A549 (cell line): ENCODE measurements at regions not wholly inside any gene's neighbourhood (a gene's known extent, or its start where the extent isn't known, plus 50 kb on each side); places are given as distances from the start of the nearest gene placed in this dataset.

Source experiments
- ATAC-seq, 2 experiments: fragments of 200-7000 bp in 1 of 2; fragments of >200 bp in 1 of 2; cut with Nextera tagmentation in 1 of 2; cut with Tn5 transposase in 1 of 2; 3 replicates each; pipeline versions ENCODE4 v1.8.0 to v1.9.1; 2018 to 2020; ENCODE audit warnings: mild to moderate bottlenecking in 1 of 2, moderate library complexity in 1 of 2
- CTCF ChIA-PET: fragments of 300-600 bp; sonication (Branson Sonifier 250); formaldehyde crosslinking; extraction: SDS; loops from one replicate; lab custom pipeline; 2021; ENCODE audit warnings: antibody characterized with exemption, inconsistent platforms; lab: Yijun Ruan, JAX
- POLR2A ChIA-PET: fragments of 350-600 bp; formaldehyde crosslinking; extraction: SDS; loops from one replicate; lab custom pipeline; 2021; ENCODE audit warnings: antibody characterized with exemption, inconsistent platforms; lab: Yijun Ruan, JAX
- DNase-seq, 2 experiments: peaks; one replicate each; pipeline versions ENCODE4 v3.0.0 to v3.0.0-alpha.2; 2011 to 2016; ENCODE audit warnings: low read depth in 1 of 2, low spot score in 1 of 2
- FAIRE-seq: peaks from 2 replicates; lab custom pipeline; 2011; peaks lifted over from hg19 to GRCh38; lab: Jason Lieb, UNC
- H3K27ac ChIP-seq, 2 experiments: fragments of >200 bp; sonication (Bioruptor Twin); formaldehyde crosslinking; 3 replicates each; pipeline ENCODE4 v1.5.1; 2016 to 2017
- H3K4me1 ChIP-seq: fragments of >200 bp; sonication (Bioruptor Twin); formaldehyde crosslinking; 3 replicates; pipeline ENCODE4 v1.6.1; 2016
- H3K4me2 ChIP-seq: fragments of >200 bp; sonication (Bioruptor Twin); formaldehyde crosslinking; 3 replicates; pipeline ENCODE4 v1.6.1; 2016
- H3K4me3 ChIP-seq: fragments of >200 bp; sonication (Bioruptor Twin); formaldehyde crosslinking; 3 replicates; pipeline ENCODE4 v1.5.1; 2016
- H3K9me3 ChIP-seq: fragments of >200 bp; sonication (Bioruptor Twin); formaldehyde crosslinking; 3 replicates; pipeline ENCODE4 v1.6.1; 2016
- CBX2 ChIP-seq: fragments of 200-600 bp; sonication (generic); IDR thresholded peaks from 2 replicates; pipeline ENCODE4 v1.6.1; 2016; ENCODE audit warnings: low read depth, mild to moderate bottlenecking, borderline replicate concordance
- EHF ChIP-seq: fragments of 250-450 bp; sonication (Bioruptor Pico); IDR thresholded peaks from 2 replicates; pipeline ENCODE4 v1.5.0; 2020; ENCODE audit warnings: mild to moderate bottlenecking
- EP300 ChIP-seq, 2 experiments: fragments of >200 bp; sonication (Bioruptor Twin); formaldehyde crosslinking; IDR thresholded peaks; 2 replicates in 1 of 2; 3 replicates in 1 of 2; pipeline ENCODE4 v1.6.1; 2016 to 2017
- ESRRA ChIP-seq: fragments of 150-350 bp; IDR thresholded peaks from 2 replicates; pipeline ENCODE4 v1.6.1; 2014; ENCODE audit warnings: mild to moderate bottlenecking, low read length, borderline replicate concordance
- FOXS1 ChIP-seq: fragments of 250-450 bp; sonication (Bioruptor Pico); IDR thresholded peaks from 2 replicates; pipeline ENCODE4 v1.5.0; 2020; ENCODE audit warnings: mild to moderate bottlenecking, moderate library complexity
- GATA3 ChIP-seq: IDR thresholded peaks from 2 replicates; pipeline ENCODE4 v1.6.1; 2012; ENCODE audit warnings: borderline replicate concordance
- HEYL ChIP-seq: fragments of 250-450 bp; sonication (Bioruptor Pico); IDR thresholded peaks from 2 replicates; pipeline ENCODE4 v1.8.0; 2021; ENCODE audit warnings: mild to moderate bottlenecking, moderate library complexity
- HOXB13 ChIP-seq: fragments of 250-450 bp; sonication (Bioruptor Pico); IDR thresholded peaks from 2 replicates; pipeline ENCODE4 v1.5.0; 2020; ENCODE audit warnings: low read depth, mild to moderate bottlenecking, moderate library complexity
- KDM5A ChIP-seq: fragments of 200-600 bp; sonication (generic); IDR thresholded peaks from 2 replicates; pipeline ENCODE4 v1.6.1; 2016; ENCODE audit warnings: antibody characterized with exemption, mild to moderate bottlenecking
- MYC ChIP-seq: IDR thresholded peaks from 2 replicates; pipeline ENCODE4 v1.6.1; 2012; ENCODE audit warnings: mild to moderate bottlenecking, inconsistent platforms, low read length, improper control_type of control experiment, borderline replicate concordance
- NPAS2 ChIP-seq: fragments of 250-450 bp; sonication (Bioruptor Pico); IDR thresholded peaks from 2 replicates; pipeline ENCODE4 v1.8.0; 2022; ENCODE audit warnings: mild to moderate bottlenecking, moderate library complexity, borderline replicate concordance
- NR3C1 ChIP-seq: fragments of >200 bp; sonication (Bioruptor Twin); formaldehyde crosslinking; IDR thresholded peaks from 3 replicates; pipeline ENCODE4 v1.6.1; 2017
- RCOR1 ChIP-seq: fragments of 150-350 bp; IDR thresholded peaks from 2 replicates; pipeline ENCODE4 v1.6.1; 2014; ENCODE audit warnings: antibody characterized with exemption, low read length, low read depth
- RNF2 ChIP-seq: fragments of 200-600 bp; sonication (generic); IDR thresholded peaks from 2 replicates; pipeline ENCODE4 v1.6.1; 2016; ENCODE audit warnings: low read depth, mild to moderate bottlenecking, antibody characterized with exemption, moderate library complexity, borderline replicate concordance
- ZNF302 ChIP-seq: fragments of 250-450 bp; sonication (Bioruptor Pico); IDR thresholded peaks from 2 replicates; pipeline ENCODE4 v1.9.0; 2021; ENCODE audit warnings: inconsistent platforms, mild to moderate bottlenecking, moderate library complexity
- WGBS: methylation state at CpG from one replicate; pipeline ENCODE4 v1.1.6; 2017; ENCODE audit errors: missing lambda C conversion rate; 5-methylcytosine and 5-hydroxymethylcytosine counted together
- TF ChIP-seq, protein P1 (sequence below): fragments of >200 bp; sonication (Bioruptor Twin); formaldehyde crosslinking; IDR thresholded peaks from 3 replicates; pipeline ENCODE4 v1.5.1; 2016
- TF ChIP-seq, protein P2 (sequence below): fragments of 250-450 bp; sonication (Bioruptor Pico); IDR thresholded peaks from 2 replicates; pipeline ENCODE4 v1.5.0; 2020; ENCODE audit warnings: low read depth, mild to moderate bottlenecking, moderate library complexity
- TF ChIP-seq, protein P3 (sequence below): IDR thresholded peaks from 2 replicates; pipeline ENCODE4 v1.6.1; 2012
- TF ChIP-seq, protein P4 (sequence below): IDR thresholded peaks from 2 replicates; pipeline ENCODE4 v1.6.1; 2012; ENCODE audit warnings: low read depth, borderline replicate concordance

DNA sequence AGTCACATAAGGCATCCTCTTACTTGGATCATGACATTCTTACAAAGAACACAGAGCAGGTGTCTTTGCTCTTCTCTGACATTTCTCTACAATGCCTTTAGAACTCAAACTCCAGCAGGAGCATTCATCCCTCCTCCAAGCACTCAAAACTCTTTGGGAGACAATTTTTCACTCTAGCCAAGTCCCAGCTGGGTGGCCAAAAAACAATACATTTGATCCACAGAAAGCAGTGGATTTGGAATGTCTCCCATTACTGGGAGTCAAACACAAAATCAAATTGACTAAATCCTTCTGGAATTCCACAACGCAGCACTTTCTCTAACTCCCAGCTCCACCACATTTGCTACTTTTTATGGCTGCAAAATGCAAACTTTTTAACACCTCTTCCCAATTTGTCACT is 108.6 kb upstream of the VGLL2 start:
- H3K27ac ChIP-seq, result no peak overlapping the region
- TF ChIP-seq NR3C1, result no peak
- TF ChIP-seq HOXB13 (CRISPR knock-in tag), result no peak
- no peak for TF ChIP-seq ESRRA
- no peak for TF ChIP-seq RNF2
- TF ChIP-seq, protein P1, sequence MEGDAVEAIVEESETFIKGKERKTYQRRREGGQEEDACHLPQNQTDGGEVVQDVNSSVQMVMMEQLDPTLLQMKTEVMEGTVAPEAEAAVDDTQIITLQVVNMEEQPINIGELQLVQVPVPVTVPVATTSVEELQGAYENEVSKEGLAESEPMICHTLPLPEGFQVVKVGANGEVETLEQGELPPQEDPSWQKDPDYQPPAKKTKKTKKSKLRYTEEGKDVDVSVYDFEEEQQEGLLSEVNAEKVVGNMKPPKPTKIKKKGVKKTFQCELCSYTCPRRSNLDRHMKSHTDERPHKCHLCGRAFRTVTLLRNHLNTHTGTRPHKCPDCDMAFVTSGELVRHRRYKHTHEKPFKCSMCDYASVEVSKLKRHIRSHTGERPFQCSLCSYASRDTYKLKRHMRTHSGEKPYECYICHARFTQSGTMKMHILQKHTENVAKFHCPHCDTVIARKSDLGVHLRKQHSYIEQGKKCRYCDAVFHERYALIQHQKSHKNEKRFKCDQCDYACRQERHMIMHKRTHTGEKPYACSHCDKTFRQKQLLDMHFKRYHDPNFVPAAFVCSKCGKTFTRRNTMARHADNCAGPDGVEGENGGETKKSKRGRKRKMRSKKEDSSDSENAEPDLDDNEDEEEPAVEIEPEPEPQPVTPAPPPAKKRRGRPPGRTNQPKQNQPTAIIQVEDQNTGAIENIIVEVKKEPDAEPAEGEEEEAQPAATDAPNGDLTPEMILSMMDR, result no peak
- no peak for TF ChIP-seq EHF (CRISPR knock-in tag)
- no peak for TF ChIP-seq NPAS2 (CRISPR knock-in tag)
- no peak for TF ChIP-seq EP300 (IDR thresholded peaks at IDR 0.05)
- no peak for TF ChIP-seq ZNF302 (CRISPR knock-in tag)
- TF ChIP-seq KDM5A, result no peak
- TF ChIP-seq, protein P2, sequence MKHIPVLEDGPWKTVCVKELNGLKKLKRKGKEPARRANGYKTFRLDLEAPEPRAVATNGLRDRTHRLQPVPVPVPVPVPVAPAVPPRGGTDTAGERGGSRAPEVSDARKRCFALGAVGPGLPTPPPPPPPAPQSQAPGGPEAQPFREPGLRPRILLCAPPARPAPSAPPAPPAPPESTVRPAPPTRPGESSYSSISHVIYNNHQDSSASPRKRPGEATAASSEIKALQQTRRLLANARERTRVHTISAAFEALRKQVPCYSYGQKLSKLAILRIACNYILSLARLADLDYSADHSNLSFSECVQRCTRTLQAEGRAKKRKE (CRISPR knock-in tag), result no peak
- H3K4me3 ChIP-seq, result no peak overlapping the region
- FAIRE-seq (no peak), DNase-seq (no peak), ATAC-seq (no peak)
- H3K9me3 ChIP-seq, result no peaks in the 10 kb centered on the region
- POLR2A ChIA-PET, result no interaction called here
- CTCF ChIA-PET, result no interaction called here
- no peak overlapping the region for H3K4me2 ChIP-seq
- H3K4me1 ChIP-seq, result no peaks in the 10 kb centered on the region
- 0% methylated on average over 1 of the region's 1 CpG for WGBS

DNA sequence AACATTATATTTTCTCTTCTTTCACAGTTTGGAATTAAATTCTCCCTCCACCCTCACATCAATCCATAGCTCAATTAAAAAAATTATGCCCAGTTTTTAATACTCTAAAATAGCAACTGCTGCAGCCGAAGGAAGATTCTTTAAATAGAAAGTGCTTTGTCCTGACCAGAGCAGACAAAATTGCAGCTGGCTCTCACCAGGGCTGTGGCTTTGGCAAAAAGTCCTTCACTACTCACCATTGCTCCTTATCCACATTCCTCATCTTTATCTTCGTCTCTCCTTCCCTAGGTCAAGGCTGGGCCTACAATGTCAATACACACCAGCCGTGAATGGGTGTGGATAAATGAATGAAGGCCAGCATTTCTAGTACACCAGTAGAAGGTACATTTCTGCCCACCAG is 107.9 kb upstream of the VGLL2 start:
- Histone ChIP-seq H3K4me1 (no peaks in the 10 kb centered on the region), H3K27ac (no peak overlapping the region), H3K9me3 (no peaks in the 10 kb centered on the region), H3K4me3 (no peak overlapping the region), H3K4me2 (no peak overlapping the region)
- DNase-seq (no peak), ATAC-seq (no peak), FAIRE-seq (no peak)
- no peak for TF ChIP-seq RCOR1
- no peak for TF ChIP-seq MYC
- TF ChIP-seq FOXS1 (CRISPR knock-in tag), result no peak
- TF ChIP-seq, protein P3, sequence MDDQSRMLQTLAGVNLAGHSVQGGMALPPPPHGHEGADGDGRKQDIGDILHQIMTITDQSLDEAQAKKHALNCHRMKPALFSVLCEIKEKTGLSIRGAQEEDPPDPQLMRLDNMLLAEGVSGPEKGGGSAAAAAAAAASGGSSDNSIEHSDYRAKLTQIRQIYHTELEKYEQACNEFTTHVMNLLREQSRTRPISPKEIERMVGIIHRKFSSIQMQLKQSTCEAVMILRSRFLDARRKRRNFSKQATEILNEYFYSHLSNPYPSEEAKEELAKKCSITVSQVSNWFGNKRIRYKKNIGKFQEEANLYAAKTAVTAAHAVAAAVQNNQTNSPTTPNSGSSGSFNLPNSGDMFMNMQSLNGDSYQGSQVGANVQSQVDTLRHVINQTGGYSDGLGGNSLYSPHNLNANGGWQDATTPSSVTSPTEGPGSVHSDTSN, result no peak
- TF ChIP-seq GATA3, result no peak
- TF ChIP-seq ESRRA, result no peak
- TF ChIP-seq CBX2, result no peak
- no peak for TF ChIP-seq EP300 (IDR thresholded peaks at IDR 0.05)
- POLR2A ChIA-PET, result no interaction called here
- CTCF ChIA-PET, result interaction anchor here (0.6 kb wide), 1 partner anchor 48 kb away, joined by 3 read pairs; no protein-coding TSS in a partner anchor
- 2% methylated on average over 3 of the region's 3 CpGs for WGBS

DNA sequence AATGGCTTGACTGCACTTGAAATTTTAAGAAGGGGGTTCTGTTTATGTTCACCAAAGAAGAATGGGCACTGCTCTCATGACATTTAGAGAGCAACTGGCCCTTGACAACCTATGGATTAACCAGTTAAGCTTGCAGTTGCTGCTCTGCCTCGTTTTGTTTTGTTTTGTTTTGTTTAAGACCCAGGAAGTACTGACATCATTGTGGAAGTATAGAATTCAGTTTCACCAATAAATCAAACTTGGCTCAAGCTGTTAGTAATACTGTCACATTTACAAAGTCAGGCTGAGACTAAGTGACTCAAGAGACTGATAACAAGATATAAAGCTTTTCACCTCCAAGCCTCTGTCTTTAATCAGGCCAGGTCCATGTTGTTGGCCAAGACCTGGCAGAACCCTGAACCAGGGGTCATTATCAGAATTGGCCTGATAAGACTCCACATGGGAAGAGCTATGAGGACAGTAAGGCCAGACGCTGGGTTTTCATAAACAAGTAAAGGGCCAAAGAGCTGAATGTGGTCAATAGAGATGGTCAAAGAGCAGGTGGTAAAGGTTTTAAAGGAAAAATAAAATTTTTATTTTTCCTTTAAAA is 99.4 kb upstream of the VGLL2 start:
- ChIA-PET POLR2A (no interaction called here), CTCF (no interaction called here)
- H3K4me1 ChIP-seq, result no peaks in the 10 kb centered on the region
- no peak for FAIRE-seq
- 3% methylated on average over 2 of the region's 2 CpGs for WGBS
- DNase-seq, result no peak
- no peak for ATAC-seq
- H3K4me3 ChIP-seq, result no peak overlapping the region
- no peak overlapping the region for H3K4me2 ChIP-seq
- no peaks in the 10 kb centered on the region for H3K9me3 ChIP-seq
- TF ChIP-seq, protein P4, sequence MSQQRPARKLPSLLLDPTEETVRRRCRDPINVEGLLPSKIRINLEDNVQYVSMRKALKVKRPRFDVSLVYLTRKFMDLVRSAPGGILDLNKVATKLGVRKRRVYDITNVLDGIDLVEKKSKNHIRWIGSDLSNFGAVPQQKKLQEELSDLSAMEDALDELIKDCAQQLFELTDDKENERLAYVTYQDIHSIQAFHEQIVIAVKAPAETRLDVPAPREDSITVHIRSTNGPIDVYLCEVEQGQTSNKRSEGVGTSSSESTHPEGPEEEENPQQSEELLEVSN, result no peak
- TF ChIP-seq HEYL (CRISPR knock-in tag) (no peak), ZNF302 (CRISPR knock-in tag) (no peak)
- no peak overlapping the region for H3K27ac ChIP-seq
